Mesendoderm (in vitro differentiated cells): ENCODE measurements at regions not wholly inside any gene's neighbourhood (a gene's known extent, or its start where the extent isn't known, plus 50 kb on each side); places are given as distances from the start of the nearest gene placed in this dataset.
A peak's percentile ranks its signal among the peaks of the same experiment; 100 is the strongest.

Source experiments
- DNase-seq: peaks from one replicate; pipeline ENCODE4 v3.0.0; 2013
- H2AK5ac ChIP-seq: 2 replicates; pipeline ENCODE4 v1.6.1; 2013; ENCODE audit warnings: low read length, inconsistent platforms
- H2BK120ac ChIP-seq: 2 replicates; pipeline ENCODE4 v1.6.1; 2013; ENCODE audit warnings: low read depth, mild to moderate bottlenecking, low read length, moderate library complexity, mixed read lengths
- H2BK15ac ChIP-seq: replicated peaks from 2 replicates; pipeline ENCODE4 v1.6.1; 2013; ENCODE audit warnings: low read depth, mild to moderate bottlenecking, moderate library complexity
- H2BK5ac ChIP-seq: 2 replicates; pipeline ENCODE4 v1.6.1; 2013; ENCODE audit warnings: low read length, inconsistent platforms
- H3K18ac ChIP-seq: 2 replicates; pipeline ENCODE4 v1.6.1; 2013; ENCODE audit warnings: mild to moderate bottlenecking, low read length, mixed read lengths
- H3K23ac ChIP-seq: one replicate; pipeline ENCODE4 v1.6.1; 2013; ENCODE audit warnings: low read length
- H3K27ac ChIP-seq: 2 replicates; pipeline ENCODE4 v1.5.1; 2013; ENCODE audit warnings: low read depth, mild to moderate bottlenecking, inconsistent platforms, low read length, moderate library complexity
- H3K27me3 ChIP-seq: 2 replicates; pipeline ENCODE4 v1.6.1; 2013; ENCODE audit warnings: low read length, control low read depth, mild to moderate bottlenecking, inconsistent platforms; ENCODE audit not compliant: insufficient read depth, poor library complexity
- H3K36me3 ChIP-seq: 2 replicates; pipeline ENCODE4 v1.6.1; 2013; ENCODE audit warnings: low read length, inconsistent platforms; ENCODE audit not compliant: control insufficient read depth, insufficient read depth
- H3K4ac ChIP-seq: one replicate; pipeline ENCODE4 v1.6.1; 2013; ENCODE audit warnings: low read depth, mild to moderate bottlenecking, low read length, moderate library complexity
- H3K4me1 ChIP-seq: 2 replicates; pipeline ENCODE4 v1.6.1; 2013; ENCODE audit warnings: low read depth, low read length, inconsistent platforms; ENCODE audit not compliant: control insufficient read depth
- H3K4me2 ChIP-seq: 2 replicates; pipeline ENCODE4 v1.6.1; 2013; ENCODE audit warnings: low read length
- H3K4me3 ChIP-seq: 2 replicates; pipeline ENCODE4 v1.5.1; 2013; ENCODE audit warnings: mild to moderate bottlenecking, low read length
- H3K56ac ChIP-seq: one replicate; pipeline ENCODE4 v1.6.1; 2013; ENCODE audit warnings: low read length
- H3K79me1 ChIP-seq: 2 replicates; pipeline ENCODE4 v1.6.1; 2013; ENCODE audit warnings: low read length, inconsistent platforms
- H3K79me2 ChIP-seq: 2 replicates; pipeline ENCODE4 v1.6.1; 2013; ENCODE audit warnings: mild to moderate bottlenecking, low read length; ENCODE audit not compliant: control insufficient read depth, insufficient read depth
- H3K9ac ChIP-seq: 2 replicates; pipeline ENCODE4 v1.6.1; 2013; ENCODE audit warnings: low read length, inconsistent platforms
- H4K5ac ChIP-seq: one replicate; pipeline ENCODE4 v1.6.1; 2013; ENCODE audit warnings: low read length
- H4K8ac ChIP-seq: one replicate; pipeline ENCODE4 v1.6.1; 2013; ENCODE audit warnings: low read depth, mild to moderate bottlenecking, control low read depth, low read length, moderate library complexity
- whole genome bisulfite sequencing: extraction: QIAGEN DNeasy Blood & Tissue Kit; methylation state at CpG from one replicate; pipeline ENCODE4 v1.1.7; 2013; ENCODE audit warnings: low lambda C conversion rate, missing lambda C conversion rate; ENCODE audit not compliant: insufficient coverage; ENCODE audit errors: extremely low coverage; 5-methylcytosine and 5-hydroxymethylcytosine counted together

- Histone ChIP-seq H3K18ac (no peak overlapping the region), H3K4me1 (no peaks in the 10 kb centered on the region), H2BK5ac (no peak overlapping the region), H3K4ac (no peak overlapping the region), H3K79me1 (no peaks in the 10 kb centered on the region), H3K79me2 (no peaks in the 10 kb centered on the region), H3K27me3 (no peaks in the 10 kb centered on the region), H3K4me3 (no peak overlapping the region), H2BK15ac (no peak overlapping the region), H3K23ac (no peak overlapping the region), H3K36me3 (no peaks in the 10 kb centered on the region), H2AK5ac (no peak overlapping the region), H2BK120ac (no peak overlapping the region), H3K9ac (no peak overlapping the region), H4K8ac (no peak overlapping the region), H3K56ac (no peak overlapping the region), H3K27ac (no peak overlapping the region), H4K5ac (no peak overlapping the region), H3K4me2 (no peak overlapping the region)
- no peak for DNase-seq
- WGBS: no CpG with 5 or more reads among the region's 6 CpGs
Observed at GRCh38 chr14:98503086-98503815, 768.7 kb downstream of the BCL11B start.

DNA sequence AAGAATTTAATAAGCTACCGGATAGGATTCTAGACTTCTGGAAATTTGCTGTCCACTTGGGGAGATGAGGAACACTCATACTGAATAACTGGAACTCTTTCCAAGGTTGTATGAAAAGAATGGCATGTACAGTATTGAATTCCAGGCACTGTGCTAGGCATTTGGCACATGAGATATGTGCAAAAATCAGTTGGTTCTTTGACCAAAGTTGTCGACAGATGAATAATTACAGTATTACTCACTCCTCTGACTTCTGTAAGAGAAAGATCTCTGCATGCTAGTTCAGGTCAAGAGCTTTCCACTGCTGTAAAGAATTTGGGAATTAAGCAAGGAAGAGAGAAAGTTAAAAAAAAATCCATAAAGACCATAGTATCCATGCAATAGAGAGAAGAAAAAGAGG is 764.7 kb downstream of the BCL11B start:
- Histone ChIP-seq H3K27ac (no peak overlapping the region), H3K36me3 (no peaks in the 10 kb centered on the region), H2AK5ac (no peak overlapping the region), H4K8ac (no peak overlapping the region), H3K4ac (no peak overlapping the region), H3K4me3 (no peak overlapping the region), H2BK5ac (no peak overlapping the region), H3K4me2 (no peak overlapping the region), H3K9ac (no peak overlapping the region), H3K18ac (no peak overlapping the region), H2BK120ac (no peak overlapping the region), H4K5ac (no peak overlapping the region), H3K79me2 (no peaks in the 10 kb centered on the region), H3K27me3 (no peaks in the 10 kb centered on the region), H2BK15ac (no peak overlapping the region), H3K23ac (no peak overlapping the region), H3K79me1 (no peaks in the 10 kb centered on the region), H3K56ac (no peak overlapping the region), H3K4me1 (no peaks in the 10 kb centered on the region)
- no CpG with 5 or more reads among the region's 2 CpGs for WGBS
- no peak for DNase-seq

GRCh38 chr14:98510392-98510791 is 761.6 kb downstream of the BCL11B start:
- Histone ChIP-seq H2BK5ac (no peak overlapping the region), H3K23ac (no peak overlapping the region), H3K27me3 (no peaks in the 10 kb centered on the region), H3K27ac (no peak overlapping the region), H2AK5ac (no peak overlapping the region), H3K4ac (no peak overlapping the region), H3K4me1 (peaks cover 4% of the 10 kb centered on the region), H3K79me2 (no peaks in the 10 kb centered on the region), H3K4me2 (no peak overlapping the region), H4K8ac (no peak overlapping the region), H3K9ac (no peak overlapping the region), H3K56ac (no peak overlapping the region), H3K36me3 (no peaks in the 10 kb centered on the region), H2BK15ac (no peak overlapping the region), H3K79me1 (no peaks in the 10 kb centered on the region), H3K4me3 (no peak overlapping the region), H2BK120ac (no peak overlapping the region), H3K18ac (no peak overlapping the region), H4K5ac (no peak overlapping the region)
- DNase-seq: no peak
- WGBS: no CpG with 5 or more reads among the region's 3 CpGs

GRCh38 chr14:98512501-98513251 is 759.3 kb downstream of the BCL11B start:
- H3K4me3 ChIP-seq: no peak overlapping the region
- WGBS: no CpG with 5 or more reads among the region's 10 CpGs
- H3K4me2 ChIP-seq: no peak overlapping the region

GRCh38 chr14:98513558-98513957 is 758.4 kb downstream of the BCL11B start:
- Histone ChIP-seq H3K56ac (no peak overlapping the region), H4K8ac (no peak overlapping the region), H2BK5ac (no peak overlapping the region), H3K79me2 (no peaks in the 10 kb centered on the region), H3K79me1 (no peaks in the 10 kb centered on the region), H3K4me3 (no peak overlapping the region), H3K18ac (no peak overlapping the region), H3K4me1 (peaks cover 4% of the 10 kb centered on the region), H3K9ac (no peak overlapping the region), H3K4ac (no peak overlapping the region), H2BK15ac (no peak overlapping the region), H3K27me3 (no peaks in the 10 kb centered on the region), H4K5ac (no peak overlapping the region), H3K4me2 (no peak overlapping the region), H2AK5ac (no peak overlapping the region), H3K36me3 (no peaks in the 10 kb centered on the region), H3K23ac (no peak overlapping the region), H3K27ac (no peak overlapping the region), H2BK120ac (no peak overlapping the region)
- no peak for DNase-seq
- WGBS: no CpG with 5 or more reads among the region's 3 CpGs

More at GRCh38 chr14:98512501-98513251, 759.3 kb downstream of the BCL11B start:
- Histone ChIP-seq H3K9ac (no peak overlapping the region), H3K27me3 (no peaks in the 10 kb centered on the region), H3K36me3 (no peaks in the 10 kb centered on the region), H3K27ac (no peak overlapping the region), H4K8ac (no peak overlapping the region), H3K23ac (no peak overlapping the region), H3K79me2 (no peaks in the 10 kb centered on the region), H3K79me1 (no peaks in the 10 kb centered on the region), H2BK5ac (no peak overlapping the region), H2BK120ac (no peak overlapping the region), H2AK5ac (no peak overlapping the region), H3K4ac (no peak overlapping the region), H2BK15ac (no peak overlapping the region), H3K18ac (no peak overlapping the region), H3K56ac (peak overlapping the region; percentile 10), H3K4me1 (peaks cover 4% of the 10 kb centered on the region), H4K5ac (no peak overlapping the region)
- DNase-seq: peak; percentile 4
